Karpas-422 (cell line): ENCODE measurements at regions not wholly inside any gene's neighbourhood (a gene's known extent, or its start where the extent isn't known, plus 50 kb on each side); places are given as distances from the start of the nearest gene placed in this dataset.
"Not testable (repeated sequence)": the region's sequence is repeated elsewhere in the genome, so short reads cannot be mapped to it uniquely, and the experiment has no call there.

Experiments used
- DNase-seq: peaks from one replicate; pipeline ENCODE4 v3.0.0-alpha.2; 2015
- H2AFZ ChIP-seq: fragments of 200-600 bp; sonication (generic); 2 replicates; pipeline ENCODE4 v1.6.1; 2014; ENCODE audit warnings: antibody characterized with exemption, low read length, mixed read lengths
- H3K27ac ChIP-seq: fragments of 200-600 bp; sonication (generic); 2 replicates; pipeline ENCODE4 v1.5.1; 2014; ENCODE audit warnings: mild to moderate bottlenecking, low read length, moderate library complexity
- H3K27me3 ChIP-seq: fragments of 200-600 bp; sonication (generic); 2 replicates; pipeline ENCODE4 v1.6.1; 2014; ENCODE audit warnings: low read length, mixed read lengths
- H3K36me3 ChIP-seq: fragments of 200-600 bp; sonication (generic); 2 replicates; pipeline ENCODE4 v1.6.1; 2014; ENCODE audit warnings: low read length, mixed read lengths; ENCODE audit not compliant: insufficient read depth
- H3K4me1 ChIP-seq: fragments of 200-600 bp; sonication (generic); 2 replicates; pipeline ENCODE4 v1.6.1; 2014; ENCODE audit warnings: mild to moderate bottlenecking, low read length, mixed read lengths
- H3K4me2 ChIP-seq: fragments of 200-600 bp; sonication (generic); 2 replicates; pipeline ENCODE4 v1.6.1; 2014; ENCODE audit warnings: low read length, low read depth, mild to moderate bottlenecking; ENCODE audit not compliant: poor library complexity, severe bottlenecking
- H3K4me3 ChIP-seq: fragments of 200-600 bp; sonication (generic); 2 replicates; pipeline ENCODE4 v1.5.1; 2014; ENCODE audit warnings: mild to moderate bottlenecking, antibody characterized with exemption, low read length, mixed read lengths
- H3K79me2 ChIP-seq: fragments of 200-600 bp; sonication (generic); 2 replicates; pipeline ENCODE4 v1.6.1; 2014; ENCODE audit warnings: mild to moderate bottlenecking, low read length, mixed read lengths
- H3K9ac ChIP-seq: fragments of 200-600 bp; sonication (generic); 2 replicates; pipeline ENCODE4 v1.6.0; 2014; ENCODE audit warnings: low read length
- H3K9me2 ChIP-seq: fragments of 200-600 bp; sonication (generic), shearing (Covaris generic); replicated peaks from 2 replicates; pipeline ENCODE4 v1.6.0; 2014; ENCODE audit warnings: mild to moderate bottlenecking, low read length, moderate library complexity; ENCODE audit not compliant: insufficient read depth
- H3K9me3 ChIP-seq: fragments of 300-700, 200-600 bp; sonication (generic); 2 replicates; pipeline ENCODE4 v1.6.1; 2014; ENCODE audit warnings: low read length, mixed read lengths
- H4K20me1 ChIP-seq: fragments of 200-600 bp; sonication (generic); 2 replicates; pipeline ENCODE4 v1.6.1; 2014; ENCODE audit warnings: mild to moderate bottlenecking, antibody characterized with exemption, low read length, low read depth; ENCODE audit not compliant: insufficient read depth

GRCh38 chr17:74134234-74134633, 69.2 kb upstream of the RPL38 start:
- not testable (repeated sequence) for H3K9ac ChIP-seq, H3K9me3 ChIP-seq, H3K4me1 ChIP-seq, H3K27ac ChIP-seq, H3K4me3 ChIP-seq, H3K79me2 ChIP-seq, H3K9me2 ChIP-seq, DNase-seq, H3K4me2 ChIP-seq, H3K36me3 ChIP-seq, H4K20me1 ChIP-seq, H2AFZ ChIP-seq, H3K27me3 ChIP-seq

- H3K9me3 ChIP-seq: no peaks in the 10 kb centered on the region
- no peaks in the 10 kb centered on the region for H3K79me2 ChIP-seq
- no peak for DNase-seq
- H3K4me1 ChIP-seq: no peaks in the 10 kb centered on the region
- H3K27ac ChIP-seq: no peak overlapping the region
- no peaks in the 10 kb centered on the region for H3K27me3 ChIP-seq
- H3K4me3 ChIP-seq: no peak overlapping the region
- H3K4me2 ChIP-seq: no peak overlapping the region
- no peak overlapping the region for H3K9ac ChIP-seq
- no peaks in the 10 kb centered on the region for H3K36me3 ChIP-seq
- no peaks in the 10 kb centered on the region for H3K9me2 ChIP-seq
- no peak overlapping the region for H2AFZ ChIP-seq
- no peaks in the 10 kb centered on the region for H4K20me1 ChIP-seq
Measured at GRCh38 chr17:74134991-74135390, 68.5 kb upstream of the RPL38 start.

GRCh38 chr17:74135391-74136167, 67.9 kb upstream of the RPL38 start:
- DNase-seq: no peak

GRCh38 chr17:74137416-74137815, 66.1 kb upstream of the RPL38 start:
- H2AFZ ChIP-seq: no peak overlapping the region
- H3K9ac ChIP-seq: no peak overlapping the region
- no peaks in the 10 kb centered on the region for H3K9me2 ChIP-seq
- H3K27me3 ChIP-seq: no peaks in the 10 kb centered on the region
- no peaks in the 10 kb centered on the region for H3K4me1 ChIP-seq
- H3K4me3 ChIP-seq: no peak overlapping the region
- H4K20me1 ChIP-seq: no peaks in the 10 kb centered on the region
- H3K36me3 ChIP-seq: no peaks in the 10 kb centered on the region
- no peak overlapping the region for H3K4me2 ChIP-seq
- no peak overlapping the region for H3K27ac ChIP-seq
- H3K79me2 ChIP-seq: no peaks in the 10 kb centered on the region
- peaks cover 6% of the 10 kb centered on the region for H3K9me3 ChIP-seq
- no peak for DNase-seq

More at GRCh38 chr17:74135391-74136167, 67.9 kb upstream of the RPL38 start:
- Histone ChIP-seq H3K9me3 (no peaks in the 10 kb centered on the region), H3K79me2 (no peaks in the 10 kb centered on the region), H3K4me1 (no peaks in the 10 kb centered on the region), H4K20me1 (no peaks in the 10 kb centered on the region), H3K27me3 (no peaks in the 10 kb centered on the region), H3K36me3 (no peaks in the 10 kb centered on the region), H2AFZ (no peak overlapping the region), H3K4me2 (no peak overlapping the region), H3K27ac (no peak overlapping the region), H3K9me2 (no peaks in the 10 kb centered on the region), H3K9ac (no peak overlapping the region), H3K4me3 (no peak overlapping the region)

- DNase-seq: no peak
- Histone ChIP-seq H3K4me1 (no peaks in the 10 kb centered on the region), H3K9me3 (peaks cover 18% of the 10 kb centered on the region), H3K4me2 (no peak overlapping the region), H3K79me2 (no peaks in the 10 kb centered on the region), H3K9me2 (no peaks in the 10 kb centered on the region), H3K4me3 (no peak overlapping the region), H3K36me3 (no peaks in the 10 kb centered on the region), H2AFZ (no peak overlapping the region), H3K9ac (no peak overlapping the region), H4K20me1 (no peaks in the 10 kb centered on the region), H3K27ac (no peak overlapping the region), H3K27me3 (no peaks in the 10 kb centered on the region)
Measured at GRCh38 chr17:74139120-74139519, 64.4 kb upstream of the RPL38 start.

GRCh38 chr17:74140282-74140681, 63.2 kb upstream of the RPL38 start:
- no peak overlapping the region for H3K4me2 ChIP-seq
- H2AFZ ChIP-seq: no peak overlapping the region
- no peak for DNase-seq
- H3K4me1 ChIP-seq: no peaks in the 10 kb centered on the region
- H3K27me3 ChIP-seq: no peaks in the 10 kb centered on the region
- H4K20me1 ChIP-seq: no peaks in the 10 kb centered on the region
- H3K79me2 ChIP-seq: no peaks in the 10 kb centered on the region
- H3K4me3 ChIP-seq: no peak overlapping the region
- peaks cover 18% of the 10 kb centered on the region for H3K9me3 ChIP-seq
- no peaks in the 10 kb centered on the region for H3K36me3 ChIP-seq
- no peaks in the 10 kb centered on the region for H3K9me2 ChIP-seq
- H3K9ac ChIP-seq: no peak overlapping the region
- H3K27ac ChIP-seq: no peak overlapping the region

- no peaks in the 10 kb centered on the region for H3K36me3 ChIP-seq
- no peaks in the 10 kb centered on the region for H4K20me1 ChIP-seq
- peaks cover 18% of the 10 kb centered on the region for H3K9me3 ChIP-seq
- H3K79me2 ChIP-seq: no peaks in the 10 kb centered on the region
- H3K4me1 ChIP-seq: no peaks in the 10 kb centered on the region
- DNase-seq: no peak
- no peaks in the 10 kb centered on the region for H3K9me2 ChIP-seq
- H3K4me2 ChIP-seq: no peak overlapping the region
- H2AFZ ChIP-seq: no peak overlapping the region
- no peaks in the 10 kb centered on the region for H3K27me3 ChIP-seq
- H3K4me3 ChIP-seq: no peak overlapping the region
- no peak overlapping the region for H3K9ac ChIP-seq
- no peak overlapping the region for H3K27ac ChIP-seq
Measured at GRCh38 chr17:74141612-74142011, 61.9 kb upstream of the RPL38 start.

- H3K27ac ChIP-seq, H3K36me3 ChIP-seq, H3K79me2 ChIP-seq, H3K9ac ChIP-seq, DNase-seq, H3K4me1 ChIP-seq, H3K4me3 ChIP-seq, H2AFZ ChIP-seq, H3K4me2 ChIP-seq, H3K27me3 ChIP-seq, H4K20me1 ChIP-seq, H3K9me2 ChIP-seq: not testable (repeated sequence)
- H3K9me3 ChIP-seq: peaks cover 18% of the 10 kb centered on the region
Measured at GRCh38 chr17:74143318-74143717, 60.2 kb upstream of the RPL38 start.
